AG04450 (cell line): ENCODE measurements at regions not wholly inside any gene's neighbourhood (a gene's known extent, or its start where the extent isn't known, plus 50 kb on each side); places are given as distances from the start of the nearest gene placed in this dataset.

Experiments
- CTCF ChIA-PET: fragments of 300-600, 350-600 bp; formaldehyde crosslinking; extraction: SDS; loops from one replicate; lab custom pipeline; 2022; ENCODE audit warnings: antibody characterized with exemption, inconsistent platforms; lab: Charles Lee
- POLR2A ChIA-PET: fragments of 350-600 bp; formaldehyde crosslinking; extraction: SDS; loops from one replicate; lab custom pipeline; 2021; ENCODE audit warnings: antibody characterized with exemption, inconsistent platforms; lab: Yijun Ruan, JAX
- DNase-seq: peaks from one replicate; pipeline ENCODE4 v3.0.0-alpha.2; 2011; ENCODE audit warnings: low read depth, low spot score
- H3K27ac ChIP-seq: one replicate; pipeline ENCODE4 v1.5.1; 2012; ENCODE audit warnings: low read depth, low read length, control low read depth
- H3K27me3 ChIP-seq: one replicate; pipeline ENCODE4 v1.6.0; 2012; ENCODE audit warnings: low read length; ENCODE audit not compliant: control insufficient read depth, insufficient read depth
- H3K4me3 ChIP-seq: 2 replicates; pipeline ENCODE4 v1.5.1; 2011; ENCODE audit warnings: mild to moderate bottlenecking, low read depth, low read length, control low read depth
- H3K9me3 ChIP-seq: 2 replicates; pipeline ENCODE4 v1.5.1; 2012; ENCODE audit warnings: low read length; ENCODE audit not compliant: control insufficient read depth, insufficient read depth
- CTCF ChIP-seq: IDR thresholded peaks from 2 replicates; pipeline ENCODE4 v1.5.1; 2011; ENCODE audit warnings: low read depth, low read length, control low read depth, inconsistent platforms

GRCh38 chr6:160831739-160832138 is 129.7 kb downstream of the PLG start:
- TF ChIP-seq CTCF, result no peak
- no peak for DNase-seq
- H3K27me3 ChIP-seq, result no peaks in the 10 kb centered on the region
- no peak overlapping the region for H3K27ac ChIP-seq
- no peaks in the 10 kb centered on the region; the same call in 1 of the 2 replicates for H3K9me3 ChIP-seq
- ChIA-PET POLR2A (no interaction called here), CTCF (no interaction called here)
- H3K4me3 ChIP-seq, result no peak overlapping the region

GRCh38 chr6:160832422-160832821 is 130.4 kb downstream of the PLG start:
- H3K27me3 ChIP-seq, result no peaks in the 10 kb centered on the region
- H3K27ac ChIP-seq, result no peak overlapping the region
- ChIA-PET POLR2A (no interaction called here), CTCF (no interaction called here)
- no peak for TF ChIP-seq CTCF
- no peak for DNase-seq
- peaks cover 5% of the 10 kb centered on the region for H3K9me3 ChIP-seq
- no peak overlapping the region for H3K4me3 ChIP-seq

- Histone ChIP-seq H3K27me3 (no peaks in the 10 kb centered on the region), H3K4me3 (no peak overlapping the region), H3K9me3 (peaks cover 17% of the 10 kb centered on the region), H3K27ac (no peak overlapping the region)
- ChIA-PET CTCF (no interaction called here), POLR2A (no interaction called here)
- TF ChIP-seq CTCF, result no peak
- no peak for DNase-seq
These were observed 135.1 kb downstream of the PLG start for GRCh38 chr6:160837146-160837545.

- Histone ChIP-seq H3K27ac (no peak overlapping the region), H3K4me3 (no peak overlapping the region), H3K27me3 (no peaks in the 10 kb centered on the region), H3K9me3 (no peaks in the 10 kb centered on the region)
- CTCF ChIA-PET, result no interaction called here
- TF ChIP-seq CTCF, result no peak
- POLR2A ChIA-PET, result no interaction called here
- no peak for DNase-seq
These were observed 140.5 kb upstream of the MAP3K4 start for GRCh38 chr6:160851031-160851430.

GRCh38 chr6:160853946-160854345 is 137.6 kb upstream of the MAP3K4 start:
- H3K4me3 ChIP-seq, result no peak overlapping the region
- no peak for DNase-seq
- H3K27me3 ChIP-seq, result no peaks in the 10 kb centered on the region
- H3K27ac ChIP-seq, result no peak overlapping the region
- TF ChIP-seq CTCF, result no peak
- POLR2A ChIA-PET, result no interaction called here
- CTCF ChIA-PET, result no interaction called here
- no peaks in the 10 kb centered on the region for H3K9me3 ChIP-seq
